T-cell (primary cell): ENCODE measurements at regions not wholly inside any gene's neighbourhood (a gene's known extent, or its start where the extent isn't known, plus 50 kb on each side); places are given as distances from the start of the nearest gene placed in this dataset.

Experiments used
- ATAC-seq, 4 experiments: fragments of 200-7000 bp in 3 of 4; fragments of 150-1000 bp in 1 of 4; cut with Tn5 transposase; replicated peaks in 1 of 4; 1 replicate in 3 of 4; 2 replicates in 1 of 4; pipeline ENCODE4 v1.10.0; 2021; ENCODE audit warnings: moderate library complexity in 3 of 4, mild to moderate bottlenecking in 2 of 4, moderate number of reproducible peaks in 1 of 4
- CTCF ChIA-PET, 2 donors: fragments of 300-600 bp; sonication (Branson Sonifier 250); formaldehyde crosslinking; loops; one replicate each; lab custom pipeline; 2022; ENCODE audit warnings: antibody characterized with exemption in 2 of 2; lab: Charles Lee
- POLR2A ChIA-PET, 2 donors: fragments of 300-600 bp; sonication (Branson Sonifier 250); formaldehyde crosslinking; loops; one replicate each; lab custom pipeline; 2022; ENCODE audit warnings: antibody characterized with exemption in 2 of 2; lab: Charles Lee
- DNase-seq, 35 experiments: peaks; one replicate each; pipeline versions ENCODE4 v3.0.0 to v3.0.0-alpha.2; 2013 to 2023
- H3K27ac ChIP-seq: one replicate; pipeline ENCODE4 v1.5.1; 2013; ENCODE audit warnings: low read length
- H3K27me3 ChIP-seq, 2 experiments: replicated peaks in 1 of 2; 1 replicate in 1 of 2; 2 replicates in 1 of 2; pipeline versions ENCODE4 v1.6.1 to v1.7.0; 2013; ENCODE audit warnings: low read length in 1 of 2, mixed read lengths in 1 of 2; ENCODE audit not compliant: control insufficient read depth in 2 of 2, insufficient read depth in 2 of 2; ENCODE audit errors: extremely low read depth in 1 of 2
- H3K36me3 ChIP-seq, 2 donors: 1 replicate in 1 of 2; 2 replicates in 1 of 2; pipeline versions ENCODE4 v1.6.1 to v1.7.0; 2013; ENCODE audit warnings: low read length in 1 of 2; ENCODE audit not compliant: control insufficient read depth in 2 of 2, insufficient read depth in 1 of 2; ENCODE audit errors: extremely low read depth in 1 of 2
- H3K4me1 ChIP-seq, 2 experiments: 1 replicate in 1 of 2; 2 replicates in 1 of 2; pipeline versions ENCODE4 v1.6.1 to v1.7.0; 2013; ENCODE audit warnings: low read length in 2 of 2, mixed read lengths in 1 of 2; ENCODE audit not compliant: insufficient read depth in 2 of 2, control insufficient read depth in 1 of 2; ENCODE audit errors: extremely low read depth in 1 of 2
- H3K4me3 ChIP-seq, 2 donors: 1 replicate in 1 of 2; 2 replicates in 1 of 2; pipeline versions ENCODE4 v1.5.1 to v1.7.0; 2013; ENCODE audit warnings: mild to moderate bottlenecking in 2 of 2, low read length in 1 of 2, moderate library complexity in 1 of 2; ENCODE audit not compliant: control insufficient read depth in 1 of 2; ENCODE audit errors: extremely low read depth in 1 of 2
- H3K9me3 ChIP-seq: 2 replicates; pipeline ENCODE4 v1.7.0; 2013
- H3K27ac Mint-ChIP-seq, 2 donors: one replicate each; pipeline ENCODE4 v1.8.0; 2020 to 2021; ENCODE audit warnings: mild to moderate bottlenecking in 2 of 2, mixed read lengths in 2 of 2
- H3K27me3 Mint-ChIP-seq, 2 donors: one replicate each; pipeline ENCODE4 v1.8.0; 2021 to 2022; ENCODE audit warnings: mixed read lengths in 2 of 2
- H3K36me3 Mint-ChIP-seq: one replicate; pipeline ENCODE4 v1.8.0; 2021; ENCODE audit warnings: mixed read lengths
- H3K4me1 Mint-ChIP-seq, 3 donors: one replicate each; pipeline ENCODE4 v1.8.0; 2020 to 2022; ENCODE audit warnings: mixed read lengths in 3 of 3, mild to moderate bottlenecking in 1 of 3
- H3K4me3 Mint-ChIP-seq, 3 donors: one replicate each; pipeline ENCODE4 v1.8.0; 2020 to 2022; ENCODE audit warnings: mild to moderate bottlenecking in 3 of 3, mixed read lengths in 3 of 3, moderate library complexity in 3 of 3
- H3K9me3 Mint-ChIP-seq, 3 donors: one replicate each; pipeline ENCODE4 v1.8.0; 2020 to 2022; ENCODE audit warnings: mixed read lengths in 3 of 3
- WGBS: methylation state at CpG from one replicate; pipeline ENCODE4 v1.1.5; 2013; ENCODE audit warnings: missing lambda C conversion rate; ENCODE audit not compliant: insufficient coverage; 5-methylcytosine and 5-hydroxymethylcytosine counted together

GRCh38 chr2:16568998-16569784 is 96.4 kb downstream of the CYRIA start:
- Mint-ChIP-seq H3K27me3 (peaks cover 0 to 20% of the 10 kb centered on the region in 2 donors), H3K4me3 (no peak overlapping the region), H3K36me3 (no peaks in the 10 kb centered on the region), H3K4me1 (no peaks in the 10 kb centered on the region), H3K27ac (no peak overlapping the region), H3K9me3 (peaks cover 0 to 5% (median 0%) of the 10 kb centered on the region in 3 donors)
- Histone ChIP-seq H3K4me1 (no peaks in the 10 kb centered on the region), H3K27ac (no peak overlapping the region), H3K27me3 (no peaks in the 10 kb centered on the region), H3K4me3 (no peak overlapping the region), H3K36me3 (no peaks in the 10 kb centered on the region), H3K9me3 (no peaks in the 10 kb centered on the region)
- DNase-seq (no peak), ATAC-seq (no peak)
- 93% methylated on average over 3 of the region's 4 CpGs for WGBS
- ChIA-PET POLR2A (no interaction called here), CTCF (no interaction called here)

DNA sequence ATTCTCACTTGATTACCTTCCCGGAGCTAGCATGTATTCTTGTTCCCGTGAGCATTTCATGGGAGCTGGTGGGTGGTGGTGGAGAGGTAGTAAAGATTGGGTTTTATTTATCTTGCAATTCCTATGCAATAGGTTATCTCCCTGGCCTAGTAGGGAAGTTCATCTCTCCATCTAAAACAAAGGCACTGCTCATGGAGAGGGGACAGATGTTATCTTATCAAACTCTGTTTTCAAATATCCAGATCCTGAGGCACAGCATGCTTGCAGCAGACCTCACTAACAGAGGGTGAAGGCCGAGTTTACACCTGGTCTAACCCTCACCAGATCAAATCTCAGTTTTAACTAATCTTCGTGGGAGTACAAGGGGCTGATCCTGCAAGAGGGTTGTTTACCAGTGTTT is 98.9 kb downstream of the CYRIA start:
- no CpG with 5 or more reads among the region's 4 CpGs for WGBS
- H3K36me3 ChIP-seq: no peaks in the 10 kb centered on the region

DNA sequence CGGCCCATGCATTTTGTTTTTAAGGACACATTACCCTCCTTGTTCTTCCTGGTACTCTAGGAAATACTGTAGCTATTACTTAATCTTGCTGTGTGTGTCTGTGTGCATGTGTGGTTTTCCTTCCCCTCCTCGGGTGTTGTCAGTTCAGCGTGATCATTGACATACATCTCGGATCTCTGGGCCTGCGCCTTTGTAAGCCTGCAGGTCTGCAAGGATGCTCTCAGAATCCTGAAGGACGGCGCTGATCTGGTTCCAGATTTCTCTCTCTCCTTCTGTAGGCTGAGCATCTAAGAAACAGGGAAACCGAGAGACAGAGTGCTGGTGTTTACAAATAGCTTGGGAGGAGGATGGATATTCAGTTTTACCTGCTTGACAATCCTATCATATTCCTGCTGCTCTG is 100.2 kb downstream of the CYRIA start:
- Histone ChIP-seq H3K36me3 (no peaks in the 10 kb centered on the region), H3K27ac (no peak overlapping the region), H3K9me3 (no peaks in the 10 kb centered on the region), H3K4me3 (no peak overlapping the region), H3K27me3 (no peaks in the 10 kb centered on the region), H3K4me1 (no peaks in the 10 kb centered on the region)
- POLR2A ChIA-PET: no interaction called here
- no peaks in the 10 kb centered on the region for H3K4me1 Mint-ChIP-seq
- CTCF ChIA-PET: interaction anchor here in 1 of 2 donors (0.7 kb wide), 1 partner anchor 13 kb away, joined by 4 read pairs; no protein-coding TSS in a partner anchor
- H3K27ac Mint-ChIP-seq: no peak overlapping the region
- no peaks in the 10 kb centered on the region for H3K36me3 Mint-ChIP-seq
- ATAC-seq: no peak
- no peak overlapping the region for H3K4me3 Mint-ChIP-seq
- peaks cover 0 to 7% of the 10 kb centered on the region in 2 donors for H3K27me3 Mint-ChIP-seq
- no peaks in the 10 kb centered on the region for H3K9me3 Mint-ChIP-seq
- no peak for DNase-seq
- 60% methylated on average over 1 of the region's 8 CpGs for WGBS

More for the DNA sequence above, 98.9 kb downstream of the CYRIA start:
- Histone ChIP-seq H3K27ac (no peak overlapping the region), H3K4me1 (no peaks in the 10 kb centered on the region), H3K9me3 (no peaks in the 10 kb centered on the region), H3K4me3 (no peak overlapping the region), H3K27me3 (no peaks in the 10 kb centered on the region)
- ATAC-seq: no peak
- H3K36me3 Mint-ChIP-seq: no peaks in the 10 kb centered on the region
- peaks cover 0 to 7% of the 10 kb centered on the region in 2 donors for H3K27me3 Mint-ChIP-seq
- H3K4me1 Mint-ChIP-seq: no peaks in the 10 kb centered on the region
- ChIA-PET CTCF (no interaction called here), POLR2A (no interaction called here)
- no peak overlapping the region for H3K27ac Mint-ChIP-seq
- H3K9me3 Mint-ChIP-seq: no peaks in the 10 kb centered on the region
- DNase-seq: no peak
- no peak overlapping the region for H3K4me3 Mint-ChIP-seq

GRCh38 chr2:16561676-16562075 is 104.0 kb downstream of the CYRIA start:
- H3K27ac ChIP-seq: no peak overlapping the region
- H3K36me3 ChIP-seq: no peaks in the 10 kb centered on the region
- CTCF ChIA-PET: no interaction called here
- POLR2A ChIA-PET: no interaction called here
- Mint-ChIP-seq H3K9me3 (no peaks in the 10 kb centered on the region), H3K4me3 (no peak overlapping the region), H3K4me1 (no peaks in the 10 kb centered on the region), H3K27me3 (peaks cover 2 to 4% of the 10 kb centered on the region in 2 donors), H3K27ac (no peak overlapping the region), H3K36me3 (no peaks in the 10 kb centered on the region)
- no peak overlapping the region for H3K4me3 ChIP-seq
- no peak for ATAC-seq
- no CpG with 5 or more reads among the region's 3 CpGs for WGBS
- no peak for DNase-seq
- no peaks in the 10 kb centered on the region for H3K9me3 ChIP-seq
- H3K27me3 ChIP-seq: no peaks in the 10 kb centered on the region
- no peaks in the 10 kb centered on the region for H3K4me1 ChIP-seq

DNA sequence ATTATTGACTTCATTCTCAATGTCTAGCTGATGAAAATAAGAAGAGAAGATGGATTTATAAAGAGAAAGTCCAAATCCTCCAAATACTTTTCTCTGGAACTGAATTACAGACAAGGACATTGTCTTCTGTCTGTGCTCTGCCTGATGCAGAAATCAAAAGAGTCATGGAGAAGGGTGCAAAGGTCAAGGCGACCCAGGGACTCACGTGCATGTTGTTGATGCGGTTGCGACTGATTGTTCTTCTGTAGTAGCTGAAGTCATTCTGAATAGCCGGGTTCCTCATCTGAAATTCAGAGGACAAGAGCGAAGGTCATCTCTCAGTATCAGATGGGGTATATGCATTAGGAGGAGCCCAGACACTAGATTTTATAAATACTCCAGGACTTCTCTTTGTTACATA is 104.4 kb downstream of the CYRIA start:
- CTCF ChIA-PET: no interaction called here
- H3K27me3 Mint-ChIP-seq: peaks cover 5 to 8% of the 10 kb centered on the region in 2 donors
- no peak overlapping the region for H3K4me3 Mint-ChIP-seq
- DNase-seq (no peak), ATAC-seq (no peak)
- Histone ChIP-seq H3K27ac (no peak overlapping the region), H3K27me3 (no peaks in the 10 kb centered on the region), H3K36me3 (no peaks in the 10 kb centered on the region), H3K4me3 (no peak overlapping the region), H3K4me1 (no peaks in the 10 kb centered on the region), H3K9me3 (no peaks in the 10 kb centered on the region)
- no peaks in the 10 kb centered on the region for H3K9me3 Mint-ChIP-seq
- no peaks in the 10 kb centered on the region for H3K36me3 Mint-ChIP-seq
- 89% methylated on average over 4 of the region's 6 CpGs for WGBS
- POLR2A ChIA-PET: no interaction called here
- H3K27ac Mint-ChIP-seq: no peak overlapping the region
- H3K4me1 Mint-ChIP-seq: no peaks in the 10 kb centered on the region

DNA sequence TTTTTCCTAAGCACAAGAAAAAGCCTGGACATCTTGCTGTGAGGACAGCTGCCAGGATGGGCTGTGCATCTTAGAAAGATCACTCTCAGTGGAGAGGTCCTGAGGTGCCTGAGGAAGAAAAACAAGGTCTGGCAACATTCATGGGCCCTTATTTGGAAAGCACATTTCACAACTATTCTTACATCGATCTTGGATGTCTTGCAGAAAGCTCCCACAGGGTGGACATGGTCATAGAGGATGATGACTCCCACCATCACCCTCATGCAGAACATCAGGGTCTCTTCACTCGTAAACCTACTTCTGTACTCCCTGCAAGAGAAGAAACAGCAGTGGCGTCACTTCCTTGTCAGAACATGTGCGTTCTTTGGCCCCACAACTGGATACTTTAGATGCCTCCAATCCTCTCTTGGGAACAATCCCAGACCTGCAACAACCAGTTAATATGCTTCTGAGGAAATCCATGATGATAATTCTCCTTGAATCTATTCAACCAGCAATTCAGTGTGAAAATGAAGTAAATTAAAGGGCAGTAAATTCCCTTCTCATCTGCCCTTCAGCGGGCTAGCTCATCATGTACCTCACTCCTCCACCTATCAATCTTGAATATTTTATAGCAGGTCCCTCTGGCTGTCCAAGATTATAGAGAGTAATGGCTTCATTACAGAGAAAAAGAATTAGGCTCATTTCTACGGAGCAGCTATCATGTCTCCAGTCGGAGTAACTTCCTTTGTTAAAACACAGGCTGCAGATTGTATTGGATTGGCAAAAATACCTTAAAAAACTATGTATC is 106.2 kb downstream of the CYRIA start:
- no peak overlapping the region for H3K4me3 ChIP-seq
- no peak for ATAC-seq
- ChIA-PET POLR2A (no interaction called here), CTCF (no interaction called here)
- no peaks in the 10 kb centered on the region for H3K36me3 ChIP-seq
- H3K27me3 ChIP-seq: no peaks in the 10 kb centered on the region
- H3K9me3 Mint-ChIP-seq: no peaks in the 10 kb centered on the region
- H3K4me1 ChIP-seq: no peaks in the 10 kb centered on the region
- H3K27ac Mint-ChIP-seq: no peak overlapping the region
- no peak for DNase-seq
- H3K9me3 ChIP-seq: no peaks in the 10 kb centered on the region
- peaks cover 5 to 11% of the 10 kb centered on the region in 2 donors for H3K27me3 Mint-ChIP-seq
- H3K36me3 Mint-ChIP-seq: no peaks in the 10 kb centered on the region
- H3K4me1 Mint-ChIP-seq: no peaks in the 10 kb centered on the region
- H3K27ac ChIP-seq: no peak overlapping the region
- 86% methylated on average over 1 of the region's 7 CpGs for WGBS
- H3K4me3 Mint-ChIP-seq: no peak overlapping the region
